Karpas-422 (cell line): ENCODE measurements at regions not wholly inside any gene's neighbourhood (a gene's known extent, or its start where the extent isn't known, plus 50 kb on each side); places are given as distances from the start of the nearest gene placed in this dataset.
A peak's percentile ranks its signal among the peaks of the same experiment; 100 is the strongest.
"Not testable (repeated sequence)": the region's sequence is repeated elsewhere in the genome, so short reads cannot be mapped to it uniquely, and the experiment has no call there.

Experiments
- DNase-seq: peaks from one replicate; pipeline ENCODE4 v3.0.0-alpha.2; 2015
- H2AFZ ChIP-seq: fragments of 200-600 bp; sonication (generic); 2 replicates; pipeline ENCODE4 v1.6.1; 2014; ENCODE audit warnings: antibody characterized with exemption, low read length, mixed read lengths
- H3K27ac ChIP-seq: fragments of 200-600 bp; sonication (generic); 2 replicates; pipeline ENCODE4 v1.5.1; 2014; ENCODE audit warnings: mild to moderate bottlenecking, low read length, moderate library complexity
- H3K27me3 ChIP-seq: fragments of 200-600 bp; sonication (generic); 2 replicates; pipeline ENCODE4 v1.6.1; 2014; ENCODE audit warnings: low read length, mixed read lengths
- H3K36me3 ChIP-seq: fragments of 200-600 bp; sonication (generic); 2 replicates; pipeline ENCODE4 v1.6.1; 2014; ENCODE audit warnings: low read length, mixed read lengths; ENCODE audit not compliant: insufficient read depth
- H3K4me1 ChIP-seq: fragments of 200-600 bp; sonication (generic); 2 replicates; pipeline ENCODE4 v1.6.1; 2014; ENCODE audit warnings: mild to moderate bottlenecking, low read length, mixed read lengths
- H3K4me2 ChIP-seq: fragments of 200-600 bp; sonication (generic); 2 replicates; pipeline ENCODE4 v1.6.1; 2014; ENCODE audit warnings: low read length, low read depth, mild to moderate bottlenecking; ENCODE audit not compliant: poor library complexity, severe bottlenecking
- H3K4me3 ChIP-seq: fragments of 200-600 bp; sonication (generic); 2 replicates; pipeline ENCODE4 v1.5.1; 2014; ENCODE audit warnings: mild to moderate bottlenecking, antibody characterized with exemption, low read length, mixed read lengths
- H3K79me2 ChIP-seq: fragments of 200-600 bp; sonication (generic); 2 replicates; pipeline ENCODE4 v1.6.1; 2014; ENCODE audit warnings: mild to moderate bottlenecking, low read length, mixed read lengths
- H3K9ac ChIP-seq: fragments of 200-600 bp; sonication (generic); 2 replicates; pipeline ENCODE4 v1.6.0; 2014; ENCODE audit warnings: low read length
- H3K9me2 ChIP-seq: fragments of 200-600 bp; sonication (generic), shearing (Covaris generic); replicated peaks from 2 replicates; pipeline ENCODE4 v1.6.0; 2014; ENCODE audit warnings: mild to moderate bottlenecking, low read length, moderate library complexity; ENCODE audit not compliant: insufficient read depth
- H3K9me3 ChIP-seq: fragments of 300-700, 200-600 bp; sonication (generic); 2 replicates; pipeline ENCODE4 v1.6.1; 2014; ENCODE audit warnings: low read length, mixed read lengths
- H4K20me1 ChIP-seq: fragments of 200-600 bp; sonication (generic); 2 replicates; pipeline ENCODE4 v1.6.1; 2014; ENCODE audit warnings: mild to moderate bottlenecking, antibody characterized with exemption, low read length, low read depth; ENCODE audit not compliant: insufficient read depth

- H2AFZ ChIP-seq: peak overlapping the region; percentile 5; the same call in 1 of the 2 replicates
- no peak for DNase-seq
- no peak overlapping the region for H3K4me3 ChIP-seq
- H3K27ac ChIP-seq: no peak overlapping the region
- no peaks in the 10 kb centered on the region for H3K9me2 ChIP-seq
- no peaks in the 10 kb centered on the region for H4K20me1 ChIP-seq
- no peak overlapping the region for H3K4me2 ChIP-seq
- H3K9me3 ChIP-seq: no peaks in the 10 kb centered on the region
- H3K36me3 ChIP-seq: no peaks in the 10 kb centered on the region
- no peaks in the 10 kb centered on the region for H3K79me2 ChIP-seq
- H3K27me3 ChIP-seq: no peaks in the 10 kb centered on the region
- H3K4me1 ChIP-seq: no peaks in the 10 kb centered on the region; the same call in 1 of the 2 replicates
- no peak overlapping the region for H3K9ac ChIP-seq
Observed at GRCh38 chr5:21424907-21425306, 1428.2 kb downstream of the CDH12 start.

- H3K36me3 ChIP-seq: no peaks in the 10 kb centered on the region
- H3K27ac ChIP-seq: no peak overlapping the region
- H3K4me3 ChIP-seq: no peak overlapping the region
- no peaks in the 10 kb centered on the region for H3K9me3 ChIP-seq
- H3K4me1 ChIP-seq: no peaks in the 10 kb centered on the region
- H2AFZ ChIP-seq: no peak overlapping the region
- no peak for DNase-seq
- H3K79me2 ChIP-seq: no peaks in the 10 kb centered on the region
- H3K9me2 ChIP-seq: no peaks in the 10 kb centered on the region
- no peaks in the 10 kb centered on the region for H4K20me1 ChIP-seq
- no peak overlapping the region for H3K4me2 ChIP-seq
- no peak overlapping the region for H3K9ac ChIP-seq
- H3K27me3 ChIP-seq: no peaks in the 10 kb centered on the region
Observed at GRCh38 chr5:21419383-21419782, 1431.4 kb upstream of the CDH18 start.

GRCh38 chr5:21402089-21402488 is 1414.1 kb upstream of the CDH18 start:
- not testable (repeated sequence) for H4K20me1 ChIP-seq, H3K4me2 ChIP-seq, H3K9me2 ChIP-seq, DNase-seq, H3K27ac ChIP-seq, H2AFZ ChIP-seq, H3K79me2 ChIP-seq, H3K9me3 ChIP-seq, H3K9ac ChIP-seq, H3K4me1 ChIP-seq, H3K36me3 ChIP-seq, H3K27me3 ChIP-seq, H3K4me3 ChIP-seq

GRCh38 chr5:21398511-21398910 is 1410.5 kb upstream of the CDH18 start:
- H3K27ac ChIP-seq: no peak overlapping the region
- no peaks in the 10 kb centered on the region for H3K79me2 ChIP-seq
- no peak overlapping the region for H3K9ac ChIP-seq
- H2AFZ ChIP-seq: no peak overlapping the region
- no peaks in the 10 kb centered on the region for H3K9me2 ChIP-seq
- DNase-seq: no peak
- no peaks in the 10 kb centered on the region for H3K27me3 ChIP-seq
- H3K36me3 ChIP-seq: no peaks in the 10 kb centered on the region
- no peak overlapping the region for H3K4me2 ChIP-seq
- H3K4me1 ChIP-seq: no peaks in the 10 kb centered on the region
- H3K9me3 ChIP-seq: no peaks in the 10 kb centered on the region
- no peaks in the 10 kb centered on the region for H4K20me1 ChIP-seq
- H3K4me3 ChIP-seq: no peak overlapping the region

- Histone ChIP-seq H3K36me3 (no peaks in the 10 kb centered on the region), H3K9ac (no peak overlapping the region), H3K27ac (no peak overlapping the region), H2AFZ (no peak overlapping the region), H3K4me2 (no peak overlapping the region), H3K27me3 (no peaks in the 10 kb centered on the region), H3K9me3 (no peaks in the 10 kb centered on the region), H3K79me2 (no peaks in the 10 kb centered on the region), H3K4me1 (no peaks in the 10 kb centered on the region), H3K9me2 (no peaks in the 10 kb centered on the region), H4K20me1 (no peaks in the 10 kb centered on the region), H3K4me3 (no peak overlapping the region)
- no peak for DNase-seq
Observed at GRCh38 chr5:21397693-21398092, 1409.7 kb upstream of the CDH18 start.

- no peak overlapping the region for H3K27ac ChIP-seq
- H3K4me1 ChIP-seq: no peaks in the 10 kb centered on the region
- H3K9me2 ChIP-seq: no peaks in the 10 kb centered on the region
Observed at GRCh38 chr5:21391506-21391905, 1403.5 kb upstream of the CDH18 start.

GRCh38 chr5:21360754-21361153 is 1372.8 kb upstream of the CDH18 start:
- not testable (repeated sequence) for H3K4me3 ChIP-seq, H4K20me1 ChIP-seq, H3K4me2 ChIP-seq, H3K9me2 ChIP-seq, H3K36me3 ChIP-seq, H3K4me1 ChIP-seq, H3K79me2 ChIP-seq, H3K9ac ChIP-seq, DNase-seq, H3K9me3 ChIP-seq, H3K27ac ChIP-seq, H3K27me3 ChIP-seq, H2AFZ ChIP-seq

More at GRCh38 chr5:21391506-21391905, 1403.5 kb upstream of the CDH18 start:
- Histone ChIP-seq H3K4me3 (no peak overlapping the region), H3K79me2 (no peaks in the 10 kb centered on the region), H3K36me3 (no peaks in the 10 kb centered on the region), H3K9ac (no peak overlapping the region), H3K27me3 (no peaks in the 10 kb centered on the region), H4K20me1 (no peaks in the 10 kb centered on the region), H2AFZ (no peak overlapping the region), H3K9me3 (no peaks in the 10 kb centered on the region), H3K4me2 (no peak overlapping the region)
- no peak for DNase-seq

- not testable (repeated sequence) for H3K4me1 ChIP-seq, H3K4me2 ChIP-seq, H3K9me2 ChIP-seq, H4K20me1 ChIP-seq, H3K9ac ChIP-seq, H3K27ac ChIP-seq, DNase-seq, H3K9me3 ChIP-seq, H3K36me3 ChIP-seq, H2AFZ ChIP-seq, H3K4me3 ChIP-seq, H3K27me3 ChIP-seq, H3K79me2 ChIP-seq
Observed at GRCh38 chr5:21341948-21342261, 1353.9 kb upstream of the CDH18 start.

- H3K27ac ChIP-seq, H3K4me3 ChIP-seq, H3K27me3 ChIP-seq, H3K4me1 ChIP-seq, H2AFZ ChIP-seq, H3K4me2 ChIP-seq, DNase-seq, H3K9me2 ChIP-seq, H3K9ac ChIP-seq, H4K20me1 ChIP-seq, H3K36me3 ChIP-seq, H3K9me3 ChIP-seq, H3K79me2 ChIP-seq: not testable (repeated sequence)
Observed at GRCh38 chr5:21341203-21341947, 1353.4 kb upstream of the CDH18 start.
